Nephron (organoid): ENCODE measurements at regions not wholly inside any gene's neighbourhood (a gene's known extent, or its start where the extent isn't known, plus 50 kb on each side); places are given as distances from the start of the nearest gene placed in this dataset.
"Not testable (repeated sequence)": the region's sequence is repeated elsewhere in the genome, so short reads cannot be mapped to it uniquely, and the experiment has no call there.

Source experiments
- H3K27ac Mint-ChIP-seq, 3 experiments: 2 replicates each; pipeline ENCODE4 v1.8.0; 2020; ENCODE audit warnings: mixed read lengths in 3 of 3, mild to moderate bottlenecking in 2 of 3, moderate library complexity in 1 of 3
- H3K27me3 Mint-ChIP-seq: 2 replicates; pipeline ENCODE4 v1.8.0; 2021; ENCODE audit warnings: low read depth, mild to moderate bottlenecking, moderate library complexity, mixed read lengths
- H3K36me3 Mint-ChIP-seq: 2 replicates; pipeline ENCODE4 v1.8.0; 2020; ENCODE audit warnings: low read depth, mixed read lengths
- H3K4me1 Mint-ChIP-seq: 2 replicates; pipeline ENCODE4 v1.8.0; 2020; ENCODE audit warnings: mixed read lengths
- H3K4me3 Mint-ChIP-seq, 3 experiments: 2 replicates each; pipeline ENCODE4 v1.8.0; 2020; ENCODE audit warnings: mild to moderate bottlenecking in 3 of 3, mixed read lengths in 3 of 3, moderate library complexity in 2 of 3
- H3K9me3 Mint-ChIP-seq: 2 replicates; pipeline ENCODE4 v1.8.0; 2020; ENCODE audit warnings: mixed read lengths
- CTCF ChIP-seq, 3 experiments: fragments of 200-600 bp; sonication (generic); IDR thresholded peaks; one replicate each; pipeline ENCODE4 v1.5.0; 2021; ENCODE audit warnings: antibody characterized with exemption in 3 of 3; ENCODE audit not compliant: unreplicated experiment in 3 of 3

- not testable (repeated sequence) for H3K27ac Mint-ChIP-seq, H3K36me3 Mint-ChIP-seq, H3K4me1 Mint-ChIP-seq, H3K4me3 Mint-ChIP-seq
- H3K27me3 Mint-ChIP-seq, result peaks cover 16% of the 10 kb centered on the region
- peaks cover 25% of the 10 kb centered on the region for H3K9me3 Mint-ChIP-seq
Observed at GRCh38 chr10:11403646-11404045, 207.8 kb downstream of the USP6NL start.

GRCh38 chr10:11403116-11403515, 208.3 kb downstream of the USP6NL start:
- H3K4me3 Mint-ChIP-seq, result no peak overlapping the region

GRCh38 chr10:11402392-11402791, 209.1 kb downstream of the USP6NL start:
- TF ChIP-seq CTCF (IDR thresholded peaks at IDR 0.05; ENCODE audit: unreplicated experiment in 3 of 3), result no peak

More at GRCh38 chr10:11403116-11403515, 208.3 kb downstream of the USP6NL start:
- peaks cover 16% of the 10 kb centered on the region for H3K27me3 Mint-ChIP-seq
- no peak overlapping the region for H3K27ac Mint-ChIP-seq
- peaks cover 25% of the 10 kb centered on the region for H3K9me3 Mint-ChIP-seq
- H3K4me1 Mint-ChIP-seq, result peaks cover 10% of the 10 kb centered on the region
- no peak for TF ChIP-seq CTCF (IDR thresholded peaks at IDR 0.05; ENCODE audit: unreplicated experiment in 3 of 3)
- H3K36me3 Mint-ChIP-seq, result no peaks in the 10 kb centered on the region

GRCh38 chr10:11401264-11402235, 209.9 kb downstream of the USP6NL start:
- peaks cover 19% of the 10 kb centered on the region for H3K27me3 Mint-ChIP-seq
- H3K9me3 Mint-ChIP-seq, result peaks cover 20% of the 10 kb centered on the region
- no peak overlapping the region for H3K27ac Mint-ChIP-seq
- TF ChIP-seq CTCF (IDR thresholded peaks at IDR 0.05; ENCODE audit: unreplicated experiment in 3 of 3), result no peak
- no peaks in the 10 kb centered on the region for H3K36me3 Mint-ChIP-seq
- H3K4me1 Mint-ChIP-seq, result peaks cover 23% of the 10 kb centered on the region
- no peak overlapping the region for H3K4me3 Mint-ChIP-seq

More at GRCh38 chr10:11402392-11402791, 209.1 kb downstream of the USP6NL start:
- H3K27me3 Mint-ChIP-seq, result peaks cover 19% of the 10 kb centered on the region
- no peak overlapping the region for H3K27ac Mint-ChIP-seq
- H3K4me1 Mint-ChIP-seq, result peaks cover 15% of the 10 kb centered on the region
- peaks cover 22% of the 10 kb centered on the region for H3K9me3 Mint-ChIP-seq
- no peak overlapping the region for H3K4me3 Mint-ChIP-seq
- no peaks in the 10 kb centered on the region for H3K36me3 Mint-ChIP-seq

GRCh38 chr10:11397980-11398580, 213.4 kb downstream of the USP6NL start:
- no peak overlapping the region for H3K4me3 Mint-ChIP-seq
- H3K27me3 Mint-ChIP-seq, result peaks cover 13% of the 10 kb centered on the region
- H3K36me3 Mint-ChIP-seq, result no peaks in the 10 kb centered on the region
- no peak for TF ChIP-seq CTCF (IDR thresholded peaks at IDR 0.05; ENCODE audit: unreplicated experiment in 3 of 3)
- peak overlapping the region in 2 of 3 experiments; percentile 6 to 7 for H3K27ac Mint-ChIP-seq
- H3K9me3 Mint-ChIP-seq, result peaks cover 9% of the 10 kb centered on the region
- H3K4me1 Mint-ChIP-seq, result peaks cover 26% of the 10 kb centered on the region

- TF ChIP-seq CTCF (IDR thresholded peaks at IDR 0.05; ENCODE audit: unreplicated experiment in 3 of 3), result no peak
- peaks cover 16% of the 10 kb centered on the region for H3K27me3 Mint-ChIP-seq
- H3K4me1 Mint-ChIP-seq, result peaks cover 28% of the 10 kb centered on the region
- H3K9me3 Mint-ChIP-seq, result peaks cover 4% of the 10 kb centered on the region
- H3K27ac Mint-ChIP-seq, result no peak overlapping the region
- H3K4me3 Mint-ChIP-seq, result no peak overlapping the region
- no peaks in the 10 kb centered on the region for H3K36me3 Mint-ChIP-seq
Observed at GRCh38 chr10:11397077-11397965, 214.1 kb downstream of the USP6NL start.
